ENCODE measurements at regions not wholly inside any gene's neighbourhood (a gene's known extent, or its start where the extent isn't known, plus 50 kb on each side); places are given as distances from the start of the nearest gene placed in this dataset.
"Not testable (repeated sequence)": the region's sequence is repeated elsewhere in the genome, so short reads cannot be mapped to it uniquely, and the experiment has no call there.

- DNase-seq (ENCODE audit: low spot score), result no peak
These were observed 694.1 kb upstream of the CDH6 start for GRCh38 chr5:30499402-30499801.

GRCh38 chr5:30498972-30499371 lies 694.5 kb upstream of the CDH6 start:
- DNase-seq (ENCODE audit: low spot score), result no peak

- DNase-seq (ENCODE audit: low spot score), result not testable (repeated sequence)
These were observed 695.0 kb upstream of the CDH6 start for GRCh38 chr5:30498509-30498908.

- DNase-seq (ENCODE audit: low spot score), result not testable (repeated sequence)
These were observed 699.4 kb upstream of the CDH6 start for GRCh38 chr5:30494113-30494512.

- DNase-seq (ENCODE audit: low spot score), result no peak
These were observed 714.4 kb upstream of the CDH6 start for GRCh38 chr5:30479104-30479503.

- no peak for DNase-seq (ENCODE audit: low spot score)
These were observed 718.1 kb upstream of the CDH6 start for GRCh38 chr5:30475429-30475828.

GRCh38 chr5:30469691-30470090 lies 723.8 kb upstream of the CDH6 start:
- no peak for DNase-seq (ENCODE audit: low spot score)

GRCh38 chr5:30458681-30459080 lies 734.8 kb upstream of the CDH6 start:
- no peak for DNase-seq (ENCODE audit: low spot score)

GRCh38 chr5:30455484-30455883 lies 738.0 kb upstream of the CDH6 start:
- DNase-seq (ENCODE audit: low spot score), result not testable (repeated sequence)

- DNase-seq (ENCODE audit: low spot score), result no peak
These were observed 740.3 kb upstream of the CDH6 start for GRCh38 chr5:30453168-30453567.

GRCh38 chr5:30450153-30450552 lies 743.3 kb upstream of the CDH6 start:
- no peak for DNase-seq (ENCODE audit: low spot score)

- DNase-seq (ENCODE audit: low spot score), result no peak
These were observed 746.1 kb upstream of the CDH6 start for GRCh38 chr5:30447431-30447830.

- no peak for DNase-seq (ENCODE audit: low spot score)
These were observed 747.0 kb upstream of the CDH6 start for GRCh38 chr5:30446456-30446855.

GRCh38 chr5:30438785-30439184 lies 754.7 kb upstream of the CDH6 start:
- DNase-seq (ENCODE audit: low spot score), result no peak

- no peak for DNase-seq (ENCODE audit: low spot score)
These were observed 756.8 kb upstream of the CDH6 start for GRCh38 chr5:30436691-30437090.

- DNase-seq (ENCODE audit: low spot score), result not testable (repeated sequence)
These were observed 764.5 kb upstream of the CDH6 start for GRCh38 chr5:30428866-30429407.

GRCh38 chr5:30414078-30414477 lies 779.4 kb upstream of the CDH6 start:
- no peak for DNase-seq (ENCODE audit: low spot score)

GRCh38 chr5:30413540-30413939 lies 779.9 kb upstream of the CDH6 start:
- DNase-seq (ENCODE audit: low spot score), result no peak

GRCh38 chr5:30405821-30406220 lies 787.7 kb upstream of the CDH6 start:
- no peak for DNase-seq (ENCODE audit: low spot score)

GRCh38 chr5:30401479-30402058 lies 791.9 kb upstream of the CDH6 start:
- peak; percentile 18 for DNase-seq (ENCODE audit: low spot score)

- no peak for DNase-seq (ENCODE audit: low spot score)
These were observed 795.1 kb upstream of the CDH6 start for GRCh38 chr5:30398423-30398822.

- DNase-seq (ENCODE audit: low spot score), result no peak
These were observed 800.6 kb upstream of the CDH6 start for GRCh38 chr5:30392897-30393296.

- DNase-seq (ENCODE audit: low spot score), result peak; percentile 51
These were observed 803.4 kb upstream of the CDH6 start for GRCh38 chr5:30390095-30390494.
